GM19467 (cell line): ENCODE measurements at regions not wholly inside any gene's neighbourhood (a gene's known extent, or its start where the extent isn't known, plus 50 kb on each side); places are given as distances from the start of the nearest gene placed in this dataset.
"Not testable (repeated sequence)": the region's sequence is repeated elsewhere in the genome, so short reads cannot be mapped to it uniquely, and the experiment has no call there.

ENCODE experiments used
- ATAC-seq: cut with Tn5 transposase; IDR thresholded peaks from one replicate; pipeline ENCODE4 v1.9.1; 2021; ENCODE audit warnings: mild to moderate bottlenecking, moderate library complexity; ENCODE audit not compliant: unreplicated experiment

DNA sequence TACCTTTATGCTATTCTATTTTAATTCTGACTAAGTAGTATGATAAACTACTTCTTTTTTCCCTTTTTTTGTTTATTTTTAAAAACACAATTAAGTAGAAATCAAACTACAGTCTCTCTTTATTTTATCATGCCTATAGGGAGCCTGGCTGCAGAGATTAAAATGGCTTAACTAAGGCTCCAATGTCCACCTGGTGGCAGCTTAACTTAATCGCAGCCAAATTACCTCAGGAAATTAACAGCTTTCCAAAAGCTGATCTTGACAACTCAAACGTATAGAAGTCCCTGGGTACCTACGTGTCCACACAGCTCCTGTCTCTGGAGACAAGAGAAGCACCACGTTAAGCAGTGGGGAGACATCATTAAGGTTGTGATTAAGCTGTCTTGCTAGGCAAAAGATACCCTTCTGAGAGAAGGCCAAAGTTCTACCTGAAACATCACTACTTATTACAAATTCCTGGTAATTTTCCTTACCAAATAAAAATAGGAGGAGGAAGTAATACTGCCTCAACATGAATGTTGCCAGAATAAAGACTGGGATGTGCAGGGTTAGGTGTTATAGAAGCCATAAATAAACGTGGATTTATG lies 63.2 kb upstream of the SNX19 start:
- ATAC-seq = no peak

DNA sequence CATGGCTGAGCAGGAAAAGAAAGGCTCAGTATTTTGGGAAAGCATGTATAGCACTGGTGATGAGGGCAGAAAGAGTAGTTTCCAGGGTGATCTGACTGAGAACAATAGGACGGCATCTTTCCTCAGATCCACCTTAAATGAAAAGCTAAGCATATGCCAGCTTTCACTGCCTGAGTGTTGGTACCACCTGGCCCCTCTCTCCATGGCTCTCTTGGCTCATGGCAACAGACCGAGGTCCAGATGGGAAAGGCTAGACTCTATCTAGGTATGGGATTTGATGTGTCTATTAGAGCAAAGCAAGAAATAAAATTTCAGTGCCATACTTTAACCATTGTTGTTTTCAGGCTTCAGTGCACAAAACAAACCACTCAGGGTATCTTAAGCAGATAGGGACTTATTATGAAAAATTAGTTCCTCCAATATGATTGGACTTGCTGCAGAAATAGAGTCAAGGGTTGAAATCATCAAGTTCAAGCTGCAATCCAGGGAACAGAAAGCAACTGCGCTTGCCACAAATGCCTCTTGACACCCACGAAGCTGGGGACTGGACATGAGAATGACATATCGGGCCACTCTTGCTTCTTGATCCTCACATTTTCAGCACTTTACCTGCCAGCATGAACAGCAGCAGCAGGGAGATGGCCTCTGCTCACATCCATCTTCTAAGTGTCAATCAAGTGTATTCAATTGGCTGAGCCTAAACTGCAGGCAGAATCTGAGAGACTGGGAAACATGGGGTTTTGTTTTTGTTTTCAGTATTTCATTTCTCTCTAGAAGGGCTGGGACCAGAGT lies 64.0 kb upstream of the SNX19 start:
- no peak for ATAC-seq

DNA sequence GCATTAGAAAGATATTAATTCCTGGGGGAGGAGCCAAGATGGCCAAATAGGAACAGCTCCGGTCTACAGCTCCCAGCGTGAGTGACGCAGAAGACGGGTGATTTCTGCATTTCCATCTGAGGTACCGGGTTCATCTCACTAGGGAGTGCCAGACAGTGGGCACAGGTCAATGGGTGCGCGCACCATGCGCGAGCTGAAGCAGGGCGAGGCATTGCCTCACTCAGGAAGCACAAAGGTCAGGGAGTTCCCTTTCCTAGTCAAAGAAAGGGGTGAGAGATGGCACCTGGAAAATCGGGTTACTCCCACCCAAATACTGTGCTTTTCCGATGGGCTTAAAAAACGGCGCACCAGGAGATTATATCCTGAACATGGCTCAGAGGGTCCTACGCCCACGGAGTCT lies 68.0 kb upstream of the SNX19 start:
- ATAC-seq = not testable (repeated sequence)

DNA sequence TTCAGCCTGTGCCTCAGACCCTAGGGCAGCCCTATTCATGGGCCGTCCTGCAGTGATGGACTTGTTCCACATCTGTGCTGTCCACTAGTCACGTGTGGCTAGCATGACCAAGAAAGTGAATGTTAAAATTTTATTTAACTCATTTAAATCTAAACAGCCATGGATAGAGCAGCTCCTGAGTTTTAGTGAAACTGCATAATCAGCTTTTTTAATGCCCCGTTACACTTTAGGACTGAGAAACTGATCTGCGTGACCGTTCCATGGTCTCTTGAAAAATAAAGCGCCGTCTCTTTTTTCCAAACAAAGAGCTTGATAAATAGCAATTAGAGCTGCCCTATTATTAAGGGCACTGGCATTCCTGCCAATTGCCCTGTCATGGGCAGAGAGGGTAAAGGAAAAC lies 76.5 kb upstream of the SNX19 start:
- ATAC-seq = no peak

DNA sequence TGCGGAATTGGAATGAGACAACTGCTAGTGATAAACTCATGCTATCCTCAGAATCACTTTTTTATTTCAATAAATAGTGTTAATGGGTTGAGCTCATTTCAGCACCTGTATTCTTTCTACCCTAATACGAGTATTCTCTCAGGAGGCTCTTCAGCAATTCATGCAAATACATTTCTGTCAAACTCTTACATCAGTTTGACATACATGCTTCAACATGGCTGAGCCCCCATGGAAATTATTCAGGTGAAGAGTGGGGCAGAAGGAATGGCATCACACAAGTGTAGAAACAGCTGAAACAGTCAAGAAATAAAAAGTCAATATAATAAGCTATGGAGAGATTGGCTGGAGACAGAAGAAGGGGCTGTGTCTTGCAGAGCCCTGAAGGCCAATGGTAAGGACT lies 77.8 kb upstream of the SNX19 start:
- no peak for ATAC-seq

DNA sequence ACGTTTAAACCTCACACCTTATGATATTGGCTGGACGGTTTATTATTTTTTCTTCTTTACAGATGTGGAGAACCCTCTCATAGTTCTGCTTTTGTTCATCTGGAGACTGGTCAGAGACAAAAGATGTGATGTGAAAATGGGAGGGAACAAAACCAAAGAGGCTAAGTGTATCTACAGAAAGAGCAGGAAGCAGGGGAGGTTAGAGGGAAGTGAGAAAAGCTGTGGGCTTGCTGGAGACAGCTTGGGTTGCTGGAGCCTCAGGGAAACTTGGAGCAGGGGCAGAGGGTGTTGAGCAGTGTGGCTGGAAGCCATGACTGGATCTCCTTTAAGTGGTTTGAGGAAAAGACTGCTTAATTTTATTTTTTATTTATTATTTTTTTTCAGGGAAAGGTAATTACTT lies 79.0 kb upstream of the SNX19 start:
- no peak for ATAC-seq

DNA sequence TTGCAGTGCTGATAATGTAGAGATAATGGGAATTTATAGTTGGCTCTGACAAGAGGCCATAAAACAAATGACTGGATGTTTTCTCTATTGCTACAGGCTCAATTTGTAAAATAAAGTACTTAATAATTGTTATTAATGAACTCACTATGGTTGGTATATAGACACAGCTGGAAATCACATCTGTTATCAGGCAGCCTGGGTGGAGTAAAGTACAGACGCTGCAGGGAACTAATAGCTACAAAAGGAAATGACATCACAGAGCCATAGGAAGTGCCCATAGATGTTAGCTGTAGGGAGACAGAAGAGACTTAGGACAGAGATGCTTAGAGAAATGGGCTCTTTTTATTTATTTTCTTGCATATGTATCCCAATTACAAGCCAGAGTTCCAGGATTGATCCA lies 81.0 kb upstream of the SNX19 start:
- no peak for ATAC-seq

DNA sequence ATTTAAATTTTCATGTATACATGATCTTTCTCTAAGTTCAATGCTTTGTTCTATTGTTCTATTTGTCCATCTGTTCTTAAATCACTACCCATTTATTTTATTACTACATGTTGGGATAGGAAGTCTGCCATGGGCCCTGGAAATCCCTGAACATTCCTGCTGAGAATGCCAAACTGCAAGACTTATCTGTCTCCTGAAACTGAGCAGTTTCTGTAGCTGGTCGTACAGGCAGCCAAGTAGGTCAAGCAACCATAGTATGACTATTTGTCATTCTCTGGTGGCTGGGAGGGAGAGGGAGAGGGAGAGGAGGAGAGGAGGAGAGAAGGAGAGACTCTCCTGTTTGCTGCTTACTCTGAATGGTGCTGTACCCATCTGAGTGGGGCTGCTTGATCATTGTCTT lies 82.8 kb upstream of the SNX19 start:
- ATAC-seq = no peak

DNA sequence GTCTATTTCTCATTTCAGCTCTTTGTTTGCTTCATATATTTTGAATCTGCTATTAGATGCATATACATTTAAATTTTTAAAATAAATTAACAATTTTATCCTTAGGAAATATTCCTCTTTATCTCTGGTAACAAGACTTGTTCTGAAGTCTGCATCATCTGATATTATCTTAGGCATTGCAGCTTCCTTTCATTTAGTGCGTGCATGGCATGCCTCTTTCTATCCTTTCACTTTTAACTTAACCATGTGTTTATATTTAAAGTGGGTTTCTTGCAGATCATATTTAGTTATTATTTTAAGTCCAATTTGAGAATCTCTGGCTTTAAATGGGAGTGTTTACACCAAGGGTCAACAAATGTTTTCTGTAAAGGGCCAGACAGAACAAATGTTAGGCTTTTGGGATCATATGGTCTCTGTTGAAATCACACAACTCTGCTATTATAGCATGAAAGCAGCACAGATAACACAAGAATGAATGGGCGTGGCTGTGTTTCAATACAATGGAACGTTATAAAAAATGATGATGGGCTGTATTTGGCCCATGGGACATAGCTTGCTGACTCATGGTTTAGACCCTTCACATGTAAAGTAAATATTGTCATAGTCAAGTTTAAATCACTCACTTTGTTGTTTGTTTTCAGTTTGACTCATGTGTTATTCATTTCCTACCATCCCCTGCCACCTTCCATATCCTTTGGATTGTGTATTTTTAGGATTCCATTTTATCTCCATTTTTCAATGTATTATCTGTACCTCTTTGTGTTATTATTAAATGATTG lies 83.9 kb upstream of the SNX19 start:
- ATAC-seq = no peak

DNA sequence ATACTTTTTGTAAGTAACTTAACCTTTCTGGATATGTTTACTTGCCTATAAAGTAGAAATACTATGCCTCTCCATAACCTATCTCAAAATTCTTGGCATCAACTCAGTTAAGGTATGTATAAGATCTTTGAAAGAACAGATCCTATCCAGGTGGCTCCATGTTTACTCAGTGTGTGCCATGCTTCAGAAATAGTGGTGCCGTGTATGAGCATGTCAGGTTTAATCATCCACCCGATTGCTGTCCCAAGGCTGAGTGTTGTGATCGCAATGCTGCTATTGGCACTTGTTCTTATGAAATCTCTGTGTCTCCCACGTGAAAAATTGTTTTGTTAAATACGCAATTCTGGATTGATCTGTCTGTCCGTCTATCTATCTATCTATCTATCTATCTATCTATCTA lies 85.9 kb upstream of the SNX19 start:
- no peak for ATAC-seq

DNA sequence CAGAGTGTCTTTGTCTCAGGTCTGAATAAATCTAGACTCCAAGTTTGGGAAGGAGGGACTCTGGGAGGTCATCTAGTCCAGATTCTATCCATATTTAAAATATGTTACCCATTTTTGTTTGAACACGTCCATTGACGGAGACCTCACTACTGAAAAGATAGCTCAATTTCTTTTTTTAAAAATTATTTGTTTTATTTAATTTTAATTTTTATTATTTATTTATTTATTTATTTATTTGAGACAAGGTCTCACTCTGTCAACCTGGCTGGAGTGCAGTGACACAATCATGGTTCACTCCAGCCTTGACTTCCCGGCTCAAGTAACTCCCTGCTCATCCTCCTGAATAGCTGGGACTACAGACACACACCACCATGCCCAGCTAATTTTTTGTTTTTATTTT lies 89.5 kb upstream of the SNX19 start:
- no peak for ATAC-seq

DNA sequence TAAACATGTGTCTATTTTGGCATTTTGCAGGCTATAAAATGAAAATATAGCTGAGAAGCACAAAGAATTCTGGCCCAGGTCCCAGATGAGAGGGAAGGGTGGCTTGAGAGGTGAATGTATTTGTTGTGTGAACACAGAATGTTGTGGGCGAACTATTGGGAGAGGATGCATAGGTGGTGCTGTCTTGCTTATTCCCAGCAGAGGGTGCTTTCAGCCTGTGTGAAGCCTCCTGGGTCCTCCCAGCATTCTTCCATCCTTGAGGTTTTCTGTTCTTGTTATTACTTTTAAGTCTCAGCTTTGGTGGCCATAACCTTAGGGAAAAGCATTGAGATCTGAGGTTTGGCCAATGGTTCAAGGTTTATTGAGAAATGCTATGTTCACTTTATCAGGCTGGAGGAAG lies 108.7 kb upstream of the SNX19 start:
- ATAC-seq = no peak

DNA sequence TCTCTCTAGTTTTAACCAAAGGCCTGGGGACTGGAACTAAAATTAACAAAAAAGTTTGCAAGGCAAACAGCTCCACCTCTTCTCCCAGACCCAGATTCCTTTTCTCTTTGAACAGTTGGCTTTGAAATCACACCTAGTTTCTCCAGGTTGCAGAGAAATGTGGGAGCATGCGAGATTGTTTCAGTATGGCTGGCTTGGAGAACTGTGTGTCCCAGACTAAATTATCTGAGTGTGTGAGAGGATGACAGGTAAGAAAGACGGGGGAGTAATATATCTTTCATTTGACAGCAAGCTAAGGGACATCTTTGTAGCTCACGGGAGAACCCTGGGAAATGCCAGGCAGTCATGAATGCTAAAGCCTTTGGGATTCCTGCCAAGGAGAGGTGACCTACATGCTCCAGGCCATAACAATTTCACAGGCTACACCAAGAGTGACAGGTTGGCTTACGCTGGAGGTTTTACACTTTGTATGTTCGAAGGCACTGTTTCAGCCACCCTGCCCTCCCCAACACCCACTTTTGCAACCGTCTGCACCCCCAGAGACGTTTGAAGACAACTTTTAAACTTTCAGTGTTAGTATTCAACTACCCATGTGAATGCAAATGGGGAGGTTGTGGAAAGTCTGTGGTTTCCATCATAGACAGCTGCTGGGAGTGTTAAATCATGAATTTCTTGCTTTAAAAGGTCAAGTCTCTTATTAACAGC lies 109.3 kb upstream of the SNX19 start:
- ATAC-seq = no peak

DNA sequence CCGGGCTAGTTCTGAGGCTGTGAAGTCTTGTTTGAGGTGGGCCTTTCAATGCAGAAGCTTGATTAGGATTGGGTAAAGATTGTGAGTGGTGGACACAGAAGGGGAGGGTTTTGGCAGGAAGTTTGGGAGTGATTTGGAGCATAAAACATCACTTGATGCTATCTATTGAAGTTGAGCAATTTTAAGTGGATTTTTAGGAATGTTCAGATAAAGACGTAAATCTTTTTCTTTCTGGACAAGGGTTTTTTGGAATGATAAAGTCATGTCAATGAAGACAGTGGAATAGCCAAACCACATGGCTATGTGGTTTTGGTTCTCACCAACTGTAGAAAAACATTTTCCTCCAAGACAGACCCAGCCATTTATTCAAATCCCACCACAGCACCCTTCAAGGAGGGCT lies 111.2 kb upstream of the SNX19 start:
- ATAC-seq = no peak

DNA sequence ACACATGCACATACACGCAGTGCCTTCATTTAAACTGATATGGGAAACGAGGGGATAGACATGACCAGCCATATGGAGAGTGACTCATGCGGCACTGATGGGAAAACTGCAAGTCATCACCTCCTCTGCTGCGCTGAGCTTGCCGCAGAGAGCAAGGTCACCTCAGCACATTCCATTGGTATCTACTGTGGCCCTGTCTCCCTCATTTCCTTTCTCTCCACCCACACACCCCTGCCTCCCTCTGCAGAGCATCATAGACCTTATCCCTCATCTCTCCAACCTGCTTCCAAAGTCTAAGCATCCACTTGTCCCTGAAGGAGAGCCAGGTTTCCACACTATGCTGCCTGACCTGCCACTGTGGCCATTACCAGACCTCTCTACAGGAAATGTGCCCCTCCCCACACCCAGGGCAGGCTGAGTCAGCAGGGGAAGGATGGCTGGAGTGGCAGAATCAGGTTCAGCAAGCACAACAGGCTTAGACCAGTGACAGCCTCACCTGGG lies 116.9 kb upstream of the SNX19 start:
- no peak for ATAC-seq

DNA sequence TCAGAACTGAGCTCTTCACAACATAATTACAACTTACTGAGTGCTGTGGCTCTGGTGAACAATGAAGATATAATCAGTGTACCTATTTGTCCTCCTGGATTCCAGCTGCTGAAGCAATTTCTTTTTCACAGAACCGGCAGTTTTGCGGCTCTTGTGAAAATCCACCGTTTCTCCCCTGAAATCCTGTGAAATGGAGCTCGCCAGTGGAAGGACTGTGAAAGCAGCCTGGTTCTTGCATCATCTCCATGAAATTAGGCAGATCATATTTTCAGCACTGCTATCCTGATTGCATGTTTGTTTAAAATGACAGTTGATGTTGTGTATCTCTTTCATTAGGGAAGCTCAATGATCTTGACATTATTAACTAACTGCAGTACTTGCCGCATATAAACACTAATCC lies 120.2 kb upstream of the SNX19 start:
- ATAC-seq = no peak

DNA sequence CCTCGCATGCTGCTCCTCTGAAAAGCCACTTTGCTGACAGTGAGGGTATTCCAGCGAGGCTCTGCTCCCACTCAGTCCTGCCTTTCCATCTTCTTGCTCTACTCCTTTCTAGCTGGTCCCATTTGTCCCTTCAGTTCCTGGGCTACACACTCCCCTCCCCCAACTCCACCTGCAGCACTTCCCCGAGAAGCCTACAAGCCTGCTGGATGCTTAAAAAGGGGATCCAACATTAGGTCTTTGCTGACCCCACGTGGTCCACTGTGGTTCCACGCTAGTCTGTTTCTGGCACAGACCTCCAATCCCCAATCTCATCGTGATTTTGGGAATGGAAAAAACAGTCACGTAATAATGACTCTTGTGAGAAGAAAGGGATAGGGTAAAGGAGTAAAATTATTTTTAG lies 121.6 kb upstream of the SNX19 start:
- no peak for ATAC-seq

DNA sequence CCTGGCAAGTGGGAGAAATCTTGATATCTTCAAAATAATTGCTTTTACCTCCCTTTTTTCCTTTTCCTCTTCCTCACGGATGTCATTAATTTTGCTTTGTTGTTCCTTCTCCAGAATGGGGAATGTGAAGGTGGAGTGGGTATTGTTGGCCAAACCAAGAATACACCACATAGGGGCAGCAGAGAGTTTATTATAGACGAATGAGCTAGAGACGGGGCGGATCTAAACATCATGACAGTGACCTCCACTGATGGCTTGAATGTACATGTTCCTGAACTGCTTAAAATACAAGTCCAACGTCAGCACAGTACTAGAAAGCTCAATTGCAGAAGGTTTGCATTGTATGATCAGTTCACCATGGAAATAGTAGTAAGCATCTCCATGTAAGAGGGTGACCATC lies 122.3 kb upstream of the SNX19 start:
- ATAC-seq = no peak

DNA sequence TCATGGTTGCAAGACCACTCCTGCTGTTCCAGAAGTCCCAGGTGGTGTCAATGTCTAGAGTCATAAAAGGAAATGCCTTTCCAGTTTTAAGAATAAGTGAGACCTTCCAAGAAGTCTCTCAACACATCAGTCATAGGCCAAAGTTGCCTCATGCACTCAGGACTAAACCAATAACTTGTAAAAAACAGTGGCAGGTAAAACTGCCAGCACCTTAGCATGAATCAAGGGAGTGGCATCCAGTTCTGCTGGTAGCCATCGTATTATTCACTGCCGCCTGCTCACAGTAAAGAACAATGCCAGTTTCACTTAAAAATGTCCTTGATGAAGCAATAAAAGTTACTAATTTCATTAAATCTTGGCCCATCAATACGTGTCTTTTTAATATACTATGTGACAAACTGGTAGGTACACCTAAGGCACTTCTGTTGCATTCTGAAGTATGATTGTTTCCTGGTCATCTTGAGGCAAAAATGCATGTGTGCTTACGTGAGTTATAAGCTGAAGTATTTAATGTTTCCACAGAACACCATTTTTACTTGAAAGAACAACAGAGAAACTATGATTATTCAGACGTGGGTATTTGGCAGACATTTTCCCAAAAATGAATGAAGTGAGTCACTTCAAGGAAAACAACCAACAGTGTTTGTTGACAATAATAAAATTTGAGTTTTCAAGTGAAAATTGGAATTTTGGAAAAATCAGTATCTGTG lies 125.2 kb upstream of the SNX19 start:
- no peak for ATAC-seq

DNA sequence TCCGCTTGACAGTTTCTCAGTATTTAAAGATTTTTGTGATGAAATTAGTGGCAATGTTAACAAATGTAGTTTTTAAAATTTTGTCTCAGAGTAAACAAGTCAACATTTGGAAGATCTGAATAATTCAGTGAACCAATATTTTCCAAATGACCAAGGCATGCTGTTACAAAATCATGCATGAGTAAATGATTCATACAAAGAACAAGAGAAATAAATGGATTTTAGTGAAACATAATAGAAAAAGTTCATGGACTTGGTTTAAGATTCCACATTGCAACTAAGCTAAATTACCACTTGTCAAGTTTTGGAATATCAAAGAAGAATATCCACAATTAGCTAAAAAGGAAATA lies 125.7 kb upstream of the SNX19 start:
- ATAC-seq = no peak

DNA sequence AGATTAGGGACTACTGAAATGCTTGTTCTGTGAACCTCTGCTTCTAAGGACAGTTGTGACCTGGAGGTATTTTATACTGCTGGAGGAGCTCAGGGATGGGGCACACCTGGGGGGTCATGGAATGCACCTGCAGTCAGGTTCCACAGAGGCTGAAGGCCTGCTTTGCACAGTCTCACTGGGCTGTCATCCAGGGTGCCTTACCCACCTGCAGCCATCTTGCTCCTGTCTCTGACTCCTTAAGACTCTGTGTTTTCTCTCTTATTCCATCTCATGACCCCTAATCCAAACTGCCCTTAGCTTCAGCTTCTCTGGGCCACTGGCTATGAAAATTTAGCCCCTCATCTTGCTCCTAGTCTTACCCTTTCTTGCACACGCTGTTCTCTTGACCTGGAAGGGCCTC lies 127.0 kb upstream of the SNX19 start:
- no peak for ATAC-seq
